Ishikawa (cell line): ENCODE measurements at regions not wholly inside any gene's neighbourhood (a gene's known extent, or its start where the extent isn't known, plus 50 kb on each side); places are given as distances from the start of the nearest gene placed in this dataset.

Experiments used
- CREB1 ChIP-seq: IDR thresholded peaks from 2 replicates; pipeline ENCODE4 v1.6.1; 2012; ENCODE audit warnings: low read depth
- EGR1 ChIP-seq: IDR thresholded peaks from 2 replicates; pipeline ENCODE4 v1.6.1; 2012
- EP300 ChIP-seq: IDR thresholded peaks from 2 replicates; pipeline ENCODE4 v1.6.1; 2012; ENCODE audit warnings: borderline replicate concordance
- FOXM1 ChIP-seq: IDR thresholded peaks from 2 replicates; pipeline ENCODE4 v1.6.1; 2012; ENCODE audit warnings: low read depth, borderline replicate concordance
- RAD21 ChIP-seq: IDR thresholded peaks from 2 replicates; pipeline ENCODE4 v1.6.1; 2012; ENCODE audit warnings: low read depth
- YY1 ChIP-seq: IDR thresholded peaks from 2 replicates; pipeline ENCODE4 v1.6.1; 2012; ENCODE audit warnings: low read depth
- TF ChIP-seq, protein P1 (sequence below): IDR thresholded peaks from 2 replicates; pipeline ENCODE4 v1.6.1; 2012
- TF ChIP-seq, protein P2 (sequence below): IDR thresholded peaks from 2 replicates; pipeline ENCODE4 v1.6.1; 2012; ENCODE audit warnings: low read depth, mild to moderate bottlenecking

DNA sequence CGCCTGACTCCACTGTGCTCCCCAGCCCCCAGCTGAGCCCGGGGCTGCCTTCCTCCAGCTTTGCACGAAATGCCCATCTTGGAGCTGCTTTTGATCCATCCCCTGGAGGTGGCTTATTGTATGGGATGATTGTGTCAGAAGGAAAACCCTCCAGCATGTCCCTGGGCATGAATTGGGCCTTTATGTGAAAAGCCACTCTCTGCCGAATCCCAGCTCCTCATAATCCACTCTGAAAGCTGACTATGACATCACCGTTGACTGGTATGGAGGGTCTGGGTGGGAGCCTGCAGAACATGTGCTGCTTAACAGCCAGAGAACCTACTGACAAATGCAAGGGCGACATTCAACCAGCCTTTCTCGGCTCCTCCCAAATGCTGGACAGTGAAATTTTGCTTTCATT, 74.6 kb downstream of the NENF start:
- TF ChIP-seq EP300 (no peak), RAD21 (no peak), EGR1 (no peak), FOXM1 (no peak), CREB1 (no peak), YY1 (no peak)
- TF ChIP-seq, protein P1, sequence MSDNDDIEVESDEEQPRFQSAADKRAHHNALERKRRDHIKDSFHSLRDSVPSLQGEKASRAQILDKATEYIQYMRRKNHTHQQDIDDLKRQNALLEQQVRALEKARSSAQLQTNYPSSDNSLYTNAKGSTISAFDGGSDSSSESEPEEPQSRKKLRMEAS = no peak
- TF ChIP-seq, protein P2, sequence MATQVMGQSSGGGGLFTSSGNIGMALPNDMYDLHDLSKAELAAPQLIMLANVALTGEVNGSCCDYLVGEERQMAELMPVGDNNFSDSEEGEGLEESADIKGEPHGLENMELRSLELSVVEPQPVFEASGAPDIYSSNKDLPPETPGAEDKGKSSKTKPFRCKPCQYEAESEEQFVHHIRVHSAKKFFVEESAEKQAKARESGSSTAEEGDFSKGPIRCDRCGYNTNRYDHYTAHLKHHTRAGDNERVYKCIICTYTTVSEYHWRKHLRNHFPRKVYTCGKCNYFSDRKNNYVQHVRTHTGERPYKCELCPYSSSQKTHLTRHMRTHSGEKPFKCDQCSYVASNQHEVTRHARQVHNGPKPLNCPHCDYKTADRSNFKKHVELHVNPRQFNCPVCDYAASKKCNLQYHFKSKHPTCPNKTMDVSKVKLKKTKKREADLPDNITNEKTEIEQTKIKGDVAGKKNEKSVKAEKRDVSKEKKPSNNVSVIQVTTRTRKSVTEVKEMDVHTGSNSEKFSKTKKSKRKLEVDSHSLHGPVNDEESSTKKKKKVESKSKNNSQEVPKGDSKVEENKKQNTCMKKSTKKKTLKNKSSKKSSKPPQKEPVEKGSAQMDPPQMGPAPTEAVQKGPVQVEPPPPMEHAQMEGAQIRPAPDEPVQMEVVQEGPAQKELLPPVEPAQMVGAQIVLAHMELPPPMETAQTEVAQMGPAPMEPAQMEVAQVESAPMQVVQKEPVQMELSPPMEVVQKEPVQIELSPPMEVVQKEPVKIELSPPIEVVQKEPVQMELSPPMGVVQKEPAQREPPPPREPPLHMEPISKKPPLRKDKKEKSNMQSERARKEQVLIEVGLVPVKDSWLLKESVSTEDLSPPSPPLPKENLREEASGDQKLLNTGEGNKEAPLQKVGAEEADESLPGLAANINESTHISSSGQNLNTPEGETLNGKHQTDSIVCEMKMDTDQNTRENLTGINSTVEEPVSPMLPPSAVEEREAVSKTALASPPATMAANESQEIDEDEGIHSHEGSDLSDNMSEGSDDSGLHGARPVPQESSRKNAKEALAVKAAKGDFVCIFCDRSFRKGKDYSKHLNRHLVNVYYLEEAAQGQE = no peak
